ENCODE measurements at regions not wholly inside any gene's neighbourhood (a gene's known extent, or its start where the extent isn't known, plus 50 kb on each side); places are given as distances from the start of the nearest gene placed in this dataset.

DNA sequence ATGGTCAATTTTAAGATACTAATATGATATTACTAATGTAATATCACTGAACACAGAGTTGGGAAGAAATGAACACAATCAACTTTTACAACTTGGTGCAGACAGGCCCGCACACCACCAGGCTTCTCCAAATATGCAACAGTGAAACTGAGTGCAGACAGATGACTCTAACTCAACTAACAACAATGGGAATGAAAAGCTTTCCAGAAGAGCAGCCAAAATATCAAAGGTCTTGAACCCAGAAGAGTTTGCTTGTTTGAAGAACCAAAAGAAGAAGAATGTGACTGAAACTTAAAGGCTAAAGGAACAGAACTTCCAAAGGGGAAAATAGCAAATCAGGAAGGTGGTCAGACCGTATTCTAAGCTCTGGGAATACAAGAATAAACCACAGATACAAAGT lies 89.8 kb upstream of the COL11A1 start:
- H3K9me3 ChIP-seq: no peaks in the 10 kb centered on the region
- TF ChIP-seq, protein P1, sequence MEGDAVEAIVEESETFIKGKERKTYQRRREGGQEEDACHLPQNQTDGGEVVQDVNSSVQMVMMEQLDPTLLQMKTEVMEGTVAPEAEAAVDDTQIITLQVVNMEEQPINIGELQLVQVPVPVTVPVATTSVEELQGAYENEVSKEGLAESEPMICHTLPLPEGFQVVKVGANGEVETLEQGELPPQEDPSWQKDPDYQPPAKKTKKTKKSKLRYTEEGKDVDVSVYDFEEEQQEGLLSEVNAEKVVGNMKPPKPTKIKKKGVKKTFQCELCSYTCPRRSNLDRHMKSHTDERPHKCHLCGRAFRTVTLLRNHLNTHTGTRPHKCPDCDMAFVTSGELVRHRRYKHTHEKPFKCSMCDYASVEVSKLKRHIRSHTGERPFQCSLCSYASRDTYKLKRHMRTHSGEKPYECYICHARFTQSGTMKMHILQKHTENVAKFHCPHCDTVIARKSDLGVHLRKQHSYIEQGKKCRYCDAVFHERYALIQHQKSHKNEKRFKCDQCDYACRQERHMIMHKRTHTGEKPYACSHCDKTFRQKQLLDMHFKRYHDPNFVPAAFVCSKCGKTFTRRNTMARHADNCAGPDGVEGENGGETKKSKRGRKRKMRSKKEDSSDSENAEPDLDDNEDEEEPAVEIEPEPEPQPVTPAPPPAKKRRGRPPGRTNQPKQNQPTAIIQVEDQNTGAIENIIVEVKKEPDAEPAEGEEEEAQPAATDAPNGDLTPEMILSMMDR (IDR thresholded peaks at IDR 0.05): no peak
- TF ChIP-seq POLR2A (IDR thresholded peaks at IDR 0.05): no peak
- no peaks in the 10 kb centered on the region for H3K36me3 ChIP-seq
- ATAC-seq: no peak
- no peak overlapping the region for H3K4me3 ChIP-seq
- no peak for DNase-seq
- 53% methylated on average over 2 of the region's 2 CpGs for WGBS (ENCODE audit: insufficient coverage, low coverage, low lambda C conversion rate, missing lambda C conversion rate)
- intact Hi-C loops (cut with DNase I): no loop called here
- no peaks in the 10 kb centered on the region for H3K4me1 ChIP-seq
- no peaks in the 10 kb centered on the region for H3K27me3 ChIP-seq
- no peak overlapping the region for H3K27ac ChIP-seq

DNA sequence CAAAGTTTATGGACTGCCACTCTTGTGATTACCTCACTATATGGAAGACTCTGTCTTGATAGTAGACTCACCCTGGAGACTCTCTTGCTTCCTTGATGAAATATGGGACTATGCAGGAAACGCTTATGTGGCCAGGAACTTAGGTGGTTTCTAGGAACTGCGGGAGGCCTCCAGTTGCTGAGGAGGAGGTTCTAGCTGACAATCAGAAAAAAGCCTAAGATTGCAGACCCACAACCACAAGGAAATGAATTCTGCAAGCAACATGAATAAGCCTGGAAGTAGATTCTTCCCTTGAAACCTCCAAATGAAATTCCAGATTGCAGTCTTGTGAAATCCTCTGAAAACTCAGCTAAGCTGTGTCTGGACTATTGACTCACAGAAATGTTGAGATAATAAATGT lies 88.9 kb upstream of the COL11A1 start:
- no peaks in the 10 kb centered on the region for H3K9me3 ChIP-seq
- H3K36me3 ChIP-seq: no peaks in the 10 kb centered on the region
- no peak overlapping the region for H3K4me3 ChIP-seq
- intact Hi-C loops (cut with DNase I): no loop called here
- no peaks in the 10 kb centered on the region for H3K27me3 ChIP-seq
- no peaks in the 10 kb centered on the region for H3K4me1 ChIP-seq
- no peak overlapping the region for H3K27ac ChIP-seq
- 65% methylated on average over 2 of the region's 2 CpGs for WGBS (ENCODE audit: insufficient coverage, low coverage, low lambda C conversion rate, missing lambda C conversion rate)
- ATAC-seq (no peak), DNase-seq (no peak)
- TF ChIP-seq, protein P1 (IDR thresholded peaks at IDR 0.05): no peak
- no peak for TF ChIP-seq POLR2A (IDR thresholded peaks at IDR 0.05)

DNA sequence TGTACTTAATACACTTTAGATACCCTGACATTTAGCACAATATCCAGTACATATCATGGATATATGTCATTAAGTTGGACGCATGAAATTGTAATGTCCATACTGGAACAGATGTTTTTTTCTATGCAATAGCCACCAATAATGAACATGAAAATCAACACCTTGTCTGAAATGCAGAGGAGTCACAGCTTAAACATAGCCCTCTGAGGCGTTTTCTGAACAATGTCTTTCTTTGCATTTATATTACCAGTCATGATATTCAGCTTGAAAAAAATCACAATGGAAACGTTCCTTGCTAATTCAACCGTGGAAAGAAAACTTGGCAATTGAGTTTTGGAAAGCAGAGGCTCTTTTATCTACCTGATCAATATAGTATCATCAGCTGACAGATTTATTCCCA lies 86.7 kb upstream of the COL11A1 start:
- Histone ChIP-seq H3K36me3 (no peaks in the 10 kb centered on the region), H3K4me3 (no peak overlapping the region), H3K9me3 (no peaks in the 10 kb centered on the region), H3K4me1 (no peaks in the 10 kb centered on the region), H3K27ac (no peak overlapping the region), H3K27me3 (no peaks in the 10 kb centered on the region)
- no peak for DNase-seq
- intact Hi-C loops (cut with DNase I): no loop called here
- TF ChIP-seq POLR2A (IDR thresholded peaks at IDR 0.05): no peak
- TF ChIP-seq, protein P1 (IDR thresholded peaks at IDR 0.05): no peak
- no peak for ATAC-seq
- WGBS (ENCODE audit: insufficient coverage, low coverage, low lambda C conversion rate, missing lambda C conversion rate): 41% methylated on average over 4 of the region's 4 CpGs

DNA sequence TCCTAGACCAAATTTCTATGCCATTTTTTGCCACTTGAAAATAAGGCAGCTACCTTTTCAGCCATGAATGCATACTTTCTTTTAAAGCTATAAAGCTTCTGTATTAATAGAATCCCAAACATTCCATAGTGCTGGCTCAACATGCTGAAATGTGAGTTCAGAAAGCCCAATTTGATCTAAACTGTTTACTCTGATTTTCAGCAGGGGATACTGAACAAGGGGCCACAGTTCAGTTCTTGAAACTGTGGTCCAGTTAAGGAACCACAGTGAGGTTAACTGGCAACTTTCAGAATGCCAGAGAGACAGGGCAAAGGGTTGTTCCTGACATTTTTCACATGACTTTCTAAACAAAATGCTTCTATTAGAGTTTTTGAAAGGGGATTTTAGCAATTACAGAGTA lies 85.7 kb upstream of the COL11A1 start:
- Histone ChIP-seq H3K36me3 (no peaks in the 10 kb centered on the region), H3K4me3 (no peak overlapping the region), H3K27ac (no peak overlapping the region), H3K4me1 (no peaks in the 10 kb centered on the region), H3K9me3 (no peaks in the 10 kb centered on the region), H3K27me3 (no peaks in the 10 kb centered on the region)
- intact Hi-C loops (cut with DNase I): no loop called here
- DNase-seq (no peak), ATAC-seq (no peak)
- TF ChIP-seq, protein P1 (IDR thresholded peaks at IDR 0.05): no peak
- TF ChIP-seq POLR2A (IDR thresholded peaks at IDR 0.05): no peak

DNA sequence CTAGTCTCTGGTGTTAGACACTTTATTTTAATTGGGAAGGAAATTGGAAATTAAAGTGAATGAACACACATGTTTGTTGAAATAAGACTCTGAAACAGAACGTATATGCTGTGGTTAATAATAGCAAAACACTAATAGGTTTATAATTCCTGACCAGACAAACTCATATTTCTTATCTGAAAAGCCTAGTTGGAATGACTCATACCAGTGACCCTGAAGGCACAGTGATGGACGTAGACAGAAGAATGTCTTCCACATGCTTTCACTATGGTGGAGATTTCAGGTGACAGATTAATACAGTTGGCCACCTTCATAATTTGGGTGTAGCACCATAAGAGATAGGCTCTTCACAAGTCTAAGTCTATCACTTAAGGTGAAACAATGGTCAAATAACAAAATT lies 83.0 kb upstream of the COL11A1 start:
- no peak overlapping the region for H3K4me3 ChIP-seq
- 21% methylated on average over 2 of the region's 2 CpGs for WGBS (ENCODE audit: insufficient coverage, low coverage, low lambda C conversion rate, missing lambda C conversion rate)
- DNase-seq (no peak), ATAC-seq (no peak)
- no peaks in the 10 kb centered on the region for H3K9me3 ChIP-seq
- H3K36me3 ChIP-seq: no peaks in the 10 kb centered on the region
- no peak overlapping the region for H3K27ac ChIP-seq
- intact Hi-C loops (cut with DNase I): no loop called here
- H3K4me1 ChIP-seq: no peaks in the 10 kb centered on the region
- TF ChIP-seq, protein P1 (IDR thresholded peaks at IDR 0.05): no peak
- no peak for TF ChIP-seq POLR2A (IDR thresholded peaks at IDR 0.05)
- H3K27me3 ChIP-seq: no peaks in the 10 kb centered on the region

Measured in right lobe of liver (tissue), 6 donors.